ENCODE measurements at regions not wholly inside any gene's neighbourhood (a gene's known extent, or its start where the extent isn't known, plus 50 kb on each side); places are given as distances from the start of the nearest gene placed in this dataset.

DNA sequence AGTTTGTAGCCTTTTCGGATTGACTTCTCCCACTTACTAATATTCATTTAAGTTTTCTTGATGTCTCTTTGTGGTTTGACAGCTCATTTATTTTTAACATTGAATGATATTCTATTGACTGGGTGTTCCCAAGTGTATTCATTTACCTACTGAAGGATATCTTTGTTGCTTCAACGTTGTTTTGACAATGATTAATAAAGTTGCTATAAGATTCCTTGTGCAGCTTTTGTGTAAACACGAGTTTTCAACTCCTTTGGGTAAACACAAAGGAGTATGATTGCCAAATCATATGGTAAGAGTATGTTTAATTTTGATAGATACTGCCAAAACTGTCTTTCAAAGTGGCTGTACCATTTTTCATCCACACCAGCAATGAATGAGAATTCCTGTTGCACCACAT lies 1200.9 kb downstream of the DSC3 start:
- TF ChIP-seq CTCF (IDR thresholded peaks at IDR 0.05) (no peak), POLR2A (IDR thresholded peaks at IDR 0.05) (no peak)

Measured in body of pancreas (tissue), 4 donors.